Muscle of back (tissue), 3 donors: ENCODE measurements at regions not wholly inside any gene's neighbourhood (a gene's known extent, or its start where the extent isn't known, plus 50 kb on each side); places are given as distances from the start of the nearest gene placed in this dataset.
A peak's percentile ranks its signal among the peaks of the same experiment; 100 is the strongest.
"Not testable (repeated sequence)": the region's sequence is repeated elsewhere in the genome, so short reads cannot be mapped to it uniquely, and the experiment has no call there.

Experiments
- DNase-seq, 3 donors: peaks; one replicate each; pipeline versions ENCODE4 v3.0.0 to v3.0.0-alpha.2; 2013

GRCh38 chr10:7108141-7108540 is 302.7 kb downstream of the SFMBT2 start:
- DNase-seq: no peak

- DNase-seq: peak in 1 of 3 donors; percentile 73
Observed at GRCh38 chr10:7107285-7107684, 303.5 kb downstream of the SFMBT2 start.

- not testable (repeated sequence) for DNase-seq
Observed at GRCh38 chr10:7104379-7104778, 306.5 kb downstream of the SFMBT2 start.

GRCh38 chr10:7102557-7103349 is 308.1 kb downstream of the SFMBT2 start:
- no peak for DNase-seq

GRCh38 chr10:7102084-7102483 is 308.8 kb downstream of the SFMBT2 start:
- DNase-seq: peak in 1 of 3 donors; percentile 66

DNA sequence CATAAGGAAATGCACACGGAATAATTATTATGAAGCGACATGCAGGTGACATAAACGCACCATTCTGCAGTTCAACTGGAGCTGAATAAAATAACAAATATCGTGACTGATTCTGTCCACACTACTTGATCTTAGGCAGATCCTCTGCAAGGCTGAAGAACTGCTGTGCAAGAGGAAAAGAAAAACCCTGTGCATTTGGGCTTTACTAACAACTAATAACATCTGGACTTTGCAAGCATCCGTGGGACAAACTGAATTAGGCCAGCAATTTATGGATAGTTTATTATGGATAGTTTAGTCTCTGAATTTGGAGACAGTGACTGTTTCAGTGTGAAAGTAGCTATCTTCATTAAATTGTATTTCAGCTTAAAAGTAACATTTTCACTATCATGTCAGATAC is 309.4 kb downstream of the SFMBT2 start:
- peak in 1 of 3 donors; percentile 49 for DNase-seq

DNA sequence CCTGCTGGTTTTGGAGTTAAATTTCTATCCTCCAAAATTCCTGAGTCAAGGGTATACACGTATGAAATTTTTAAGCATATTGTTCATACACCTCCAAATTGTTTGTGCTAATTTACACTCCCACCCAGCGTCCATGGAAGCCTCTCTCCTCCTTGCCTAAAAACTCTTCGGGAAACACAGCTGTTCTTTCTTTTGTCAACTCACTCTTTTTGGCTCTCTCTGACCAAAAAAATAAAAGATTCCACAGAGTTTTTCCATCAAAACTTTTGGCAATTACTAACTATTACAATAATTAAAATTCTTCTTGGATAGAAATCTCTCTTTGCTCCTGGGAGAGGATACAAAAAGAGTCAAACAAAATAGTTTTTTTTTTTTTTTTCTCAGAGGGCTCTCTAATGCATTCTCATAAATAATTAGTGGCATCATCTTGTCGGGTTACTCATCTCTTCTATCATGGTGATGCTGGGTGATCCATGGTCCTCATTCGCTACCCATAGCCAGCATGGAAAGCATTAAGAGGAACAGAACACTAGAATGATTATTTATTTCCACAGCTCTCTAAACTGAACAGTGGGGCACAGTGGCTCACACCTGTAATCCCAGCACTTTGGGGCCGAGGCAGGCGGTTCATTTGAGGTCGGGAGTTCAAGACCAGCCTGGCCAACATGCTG is 310.7 kb downstream of the SFMBT2 start:
- peak in 1 of 3 donors; percentile 57 for DNase-seq

DNA sequence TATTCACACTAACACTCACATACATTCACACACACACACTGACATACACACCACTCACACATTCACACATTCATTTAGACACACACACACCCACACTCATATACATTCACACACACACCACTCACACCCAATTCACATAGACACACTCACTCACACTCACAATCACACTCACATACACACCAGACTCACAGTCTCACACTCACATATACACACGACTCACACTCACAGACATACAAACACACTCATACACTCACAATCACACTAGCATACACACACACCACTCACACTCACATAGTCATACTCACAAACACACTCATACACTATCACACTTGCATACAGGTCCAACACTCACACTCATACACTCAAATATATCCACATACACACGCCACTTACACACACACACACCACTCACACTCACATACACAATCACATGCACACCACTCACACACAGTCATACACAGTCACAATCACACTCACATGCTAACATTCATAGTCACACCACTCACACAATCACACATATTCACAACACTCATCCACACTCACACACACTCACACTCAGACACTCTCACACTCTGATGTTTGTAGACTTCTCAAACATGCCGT is 312.6 kb downstream of the SFMBT2 start:
- DNase-seq: no peak

GRCh38 chr10:7094781-7095180 is 316.1 kb downstream of the SFMBT2 start:
- no peak for DNase-seq

GRCh38 chr10:7093368-7093767 is 317.5 kb downstream of the SFMBT2 start:
- no peak for DNase-seq

DNA sequence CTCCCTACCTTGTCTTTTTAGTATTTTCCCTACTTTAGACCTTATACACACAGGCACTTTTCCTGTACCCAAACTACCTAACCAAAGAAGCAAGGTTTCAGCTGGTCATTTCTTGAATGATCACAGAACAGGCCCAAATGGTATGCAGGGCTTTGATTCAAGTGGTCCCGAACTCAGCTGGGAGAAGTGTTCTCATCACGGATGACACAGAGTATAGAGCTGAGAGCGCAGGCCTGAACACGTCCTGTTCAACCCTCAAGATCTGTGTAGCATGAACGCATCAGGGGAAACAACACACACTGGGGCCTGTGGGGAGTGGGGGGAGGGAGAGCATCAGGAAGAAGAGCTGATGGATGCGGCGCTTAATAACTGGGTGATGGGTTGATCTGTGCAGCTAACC is 318.2 kb downstream of the SFMBT2 start:
- DNase-seq: no peak

- no peak for DNase-seq
Observed at GRCh38 chr10:7090529-7090928, 320.3 kb downstream of the SFMBT2 start.

DNA sequence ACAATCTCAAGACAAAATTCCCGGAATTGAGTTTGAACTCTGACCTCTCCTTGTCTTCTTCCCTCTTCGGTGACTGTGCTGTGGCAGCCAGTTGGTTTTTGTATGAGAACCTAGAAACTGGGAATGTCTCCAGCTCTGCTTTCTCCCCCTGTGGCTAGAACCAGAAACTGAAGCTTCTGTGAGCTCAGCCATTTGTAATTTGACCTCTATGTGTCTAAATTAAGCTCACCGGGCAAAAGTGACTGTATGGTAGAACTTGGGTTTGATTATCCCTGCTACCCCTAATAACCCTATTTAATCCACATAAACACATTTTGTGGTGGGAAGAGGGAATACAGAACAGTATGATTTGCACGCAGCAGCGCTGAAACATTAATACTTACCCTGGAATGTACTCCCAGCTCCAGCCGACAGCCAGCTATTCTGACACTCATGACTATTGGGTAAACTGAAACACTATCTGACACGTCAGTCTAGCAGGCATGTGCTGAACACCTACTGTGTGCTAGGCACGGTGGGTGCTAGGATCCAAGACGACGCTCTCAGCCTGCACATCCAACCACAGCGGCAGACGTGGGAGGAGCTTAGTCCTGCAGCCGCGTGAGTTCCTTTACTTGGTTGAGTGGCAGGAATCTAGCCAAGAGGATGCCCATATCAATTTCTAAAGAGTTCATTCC is 324.8 kb downstream of the SFMBT2 start:
- DNase-seq: peak in 2 of 3 donors; percentile 43 to 56

GRCh38 chr10:7085147-7085912 is 325.5 kb downstream of the SFMBT2 start:
- DNase-seq: peak in 1 of 3 donors; percentile 22

GRCh38 chr10:7084280-7085005 is 326.4 kb downstream of the SFMBT2 start:
- DNase-seq: peak in 1 of 3 donors; percentile 17

DNA sequence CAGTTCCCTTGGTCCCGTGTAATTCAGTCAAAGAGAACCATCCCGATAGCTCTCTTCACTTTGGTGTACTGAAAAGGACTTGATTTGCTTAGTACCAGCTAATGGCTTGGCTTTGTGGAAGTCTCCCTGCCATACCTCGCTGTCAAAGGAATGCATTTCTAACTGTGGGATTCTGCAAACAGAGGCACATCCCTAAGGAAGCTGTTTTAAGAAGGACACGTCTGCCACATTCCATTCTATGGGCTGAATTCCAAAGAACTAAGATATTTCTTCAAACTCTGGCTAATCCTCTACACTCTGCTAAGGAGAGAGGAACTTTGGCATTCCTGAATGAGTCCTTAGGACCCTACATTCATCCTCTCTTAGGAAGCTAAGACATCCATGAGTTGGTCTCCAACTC is 327.9 kb downstream of the SFMBT2 start:
- DNase-seq: peak in 1 of 3 donors; percentile 53

DNA sequence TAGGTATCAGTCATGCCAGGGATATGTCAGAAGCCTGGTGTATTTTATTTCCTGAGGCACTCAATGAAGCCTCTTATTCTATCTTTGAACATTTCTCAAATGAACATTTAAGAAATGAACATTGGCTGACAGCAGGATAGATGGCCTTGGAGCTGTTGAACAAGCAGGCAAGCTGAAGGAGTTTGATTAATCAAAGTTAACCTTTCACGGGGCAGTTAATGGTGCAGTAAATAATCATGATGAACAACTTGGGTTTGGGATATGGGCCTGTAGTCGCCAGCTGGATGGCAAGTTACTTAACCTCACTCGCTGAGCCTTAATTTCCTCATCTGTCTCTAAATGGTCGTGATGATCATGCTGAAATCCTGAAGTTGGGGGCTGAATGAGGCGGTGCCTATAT is 333.0 kb downstream of the SFMBT2 start:
- DNase-seq: no peak

GRCh38 chr10:7075851-7076250 is 335.0 kb downstream of the SFMBT2 start:
- DNase-seq: peak in 1 of 3 donors; percentile 40

DNA sequence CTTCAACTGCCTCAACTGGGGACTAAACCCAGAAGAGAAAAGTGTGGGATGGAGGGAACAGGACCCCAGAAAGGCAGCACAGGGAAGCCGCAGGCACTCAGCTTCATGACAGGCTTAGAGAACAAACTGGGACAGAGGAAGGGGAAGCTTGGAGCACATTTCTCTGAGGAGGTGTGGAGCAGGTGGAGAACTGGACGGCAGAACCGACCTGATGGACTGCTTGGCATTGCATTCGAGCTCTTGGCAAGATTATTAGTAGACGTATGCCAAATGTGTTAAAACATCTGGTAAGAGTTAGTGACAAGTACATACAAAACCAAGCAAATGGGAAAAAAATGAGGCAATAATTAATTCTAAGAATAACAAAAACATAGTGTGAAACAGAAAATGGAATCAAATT is 335.7 kb downstream of the SFMBT2 start:
- DNase-seq: peak; percentile 28 to 75 (median 73)

- no peak for DNase-seq
Observed at GRCh38 chr10:7071421-7071820, 339.4 kb downstream of the SFMBT2 start.

- DNase-seq: no peak
Observed at GRCh38 chr10:7070950-7071349, 339.9 kb downstream of the SFMBT2 start.
